Erythroblast (primary cell): ENCODE measurements at regions not wholly inside any gene's neighbourhood (a gene's known extent, or its start where the extent isn't known, plus 50 kb on each side); places are given as distances from the start of the nearest gene placed in this dataset.

Source experiments
- GATA1 ChIP-seq: IDR thresholded peaks from 2 replicates; pipeline ENCODE4 v1.6.1; 2011; ENCODE audit warnings: low read depth, mild to moderate bottlenecking, control low read depth, low read length, moderate library complexity
- POLR2A ChIP-seq: IDR thresholded peaks from 2 replicates; pipeline ENCODE4 v1.6.1; 2011; ENCODE audit warnings: mild to moderate bottlenecking, low read length

- TF ChIP-seq POLR2A: no peak
- TF ChIP-seq GATA1: no peak
These were observed 1176.1 kb downstream of the CDH11 start for GRCh38 chr16:63945806-63946205.
